ENCODE measurements at regions not wholly inside any gene's neighbourhood (a gene's known extent, or its start where the extent isn't known, plus 50 kb on each side); places are given as distances from the start of the nearest gene placed in this dataset.

DNA sequence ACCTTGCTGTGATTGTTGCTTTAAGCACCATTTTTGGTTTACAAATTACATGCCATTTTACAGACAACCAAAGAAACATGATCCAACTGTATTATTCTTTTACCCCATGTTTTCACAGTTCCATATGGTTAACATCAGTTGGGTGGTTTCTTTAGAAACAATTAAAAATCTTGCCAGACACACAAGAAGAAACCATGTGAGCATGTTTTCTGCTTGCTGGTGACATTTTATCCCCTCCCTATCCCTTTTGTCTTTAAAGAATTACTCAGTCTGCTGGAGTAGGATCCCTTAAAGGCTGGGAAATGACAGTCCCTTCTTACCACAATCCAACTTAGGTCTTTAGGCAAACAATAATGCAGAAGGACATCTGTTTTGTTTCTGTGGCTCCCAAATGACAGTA, 121.8 kb upstream of the PLXNC1 start:
- Histone ChIP-seq H3K27me3 (ENCODE audit: control insufficient read depth in 2 of 2, insufficient read depth in 2 of 2, low read length in 2 of 2) (peaks cover 3 to 7% of the 10 kb centered on the region in 2 experiments; a peak in 2 of 5 replicates), H3K9ac (ENCODE audit: insufficient read depth in 1 of 2, low read depth in 2 of 2, low read length in 2 of 2) (no peak overlapping the region), H3K9me3 (replicated peaks; ENCODE audit: control insufficient read depth, insufficient read depth, low read depth, low read length) (no peaks in the 10 kb centered on the region; the same call in 1 of the 2 replicates), H3K27ac (ENCODE audit: extremely low read depth, low read depth, low read length) (no peak overlapping the region), H3K4me3 (no peak overlapping the region), H3K79me2 (ENCODE audit: control insufficient read depth, insufficient read depth, low read length) (no peaks in the 10 kb centered on the region), H3K4me1 (replicated peaks in 1 of 2; ENCODE audit: control insufficient read depth in 2 of 2, insufficient read depth in 2 of 2, low read length in 2 of 2) (no peaks in the 10 kb centered on the region), H3K9me1 (ENCODE audit: control insufficient read depth, insufficient read depth, low read length) (no peaks in the 10 kb centered on the region), H3K4me2 (ENCODE audit: insufficient read depth, low read length) (no peak overlapping the region), H2AFZ (ENCODE audit: low read depth, low read length) (no peak overlapping the region), H3K36me3 (ENCODE audit: control insufficient read depth, insufficient read depth, low read length) (no peaks in the 10 kb centered on the region), H4K20me1 (replicated peaks; ENCODE audit: control insufficient read depth, insufficient read depth, low read length) (no peaks in the 10 kb centered on the region)
- POLR2A ChIA-PET: no interaction called here
- TF ChIP-seq BRD4 (IDR thresholded peaks at IDR 0.05) (no peak), ETS2 (tag; IDR thresholded peaks at IDR 0.05; ENCODE audit: borderline replicate concordance, poor library complexity, severe bottlenecking) (no peak)
- no TSS peak for BruUV-seq (replicated peaks)
- CTCF ChIA-PET (ENCODE audit: low intra/inter-chr PET ratio): no interaction called here
- intact Hi-C loops (cut with micrococcal nuclease): no loop called here
- in situ Hi-C loops (cut with MboI): no loop called here
- DNase-seq (ENCODE audit: extremely low read depth in 1 of 4, low spot score in 3 of 4): no peak
- ATAC-seq: no peak
- FAIRE-seq: no peak

DNA sequence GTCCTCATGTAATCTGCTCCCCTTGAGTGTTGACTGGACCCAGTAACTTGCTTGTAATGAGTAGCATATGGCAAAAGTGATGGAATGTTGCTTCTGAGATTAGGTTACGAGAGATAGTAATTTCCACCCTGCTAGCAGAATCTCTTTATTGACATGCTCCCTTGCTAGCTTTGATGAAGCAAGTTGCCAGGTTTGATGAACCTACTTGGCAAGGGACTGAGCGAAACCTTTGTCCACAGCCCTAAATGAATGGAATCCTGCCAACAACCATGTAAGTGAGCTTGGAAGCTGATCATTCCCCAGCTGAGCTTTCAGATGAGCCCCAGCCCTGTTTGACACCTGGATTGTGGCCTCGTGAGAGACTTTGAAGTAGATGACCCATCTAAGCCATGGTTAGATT, 120.8 kb upstream of the PLXNC1 start:
- H3K9me3 ChIP-seq (replicated peaks; ENCODE audit: control insufficient read depth, insufficient read depth, low read depth, low read length): no peaks in the 10 kb centered on the region; the same call in 1 of the 2 replicates
- intact Hi-C loops (cut with micrococcal nuclease) (no loop called here), in situ Hi-C loops (cut with MboI) (no loop called here)
- H3K27me3 ChIP-seq (ENCODE audit: control insufficient read depth in 2 of 2, insufficient read depth in 2 of 2, low read length in 2 of 2): peaks cover 3 to 7% of the 10 kb centered on the region in 2 experiments; a peak in 2 of 5 replicates
- no peaks in the 10 kb centered on the region for H3K9me1 ChIP-seq (ENCODE audit: control insufficient read depth, insufficient read depth, low read length)
- H3K79me2 ChIP-seq (ENCODE audit: control insufficient read depth, insufficient read depth, low read length): no peaks in the 10 kb centered on the region
- BruUV-seq (replicated peaks): no TSS peak
- H2AFZ ChIP-seq (ENCODE audit: low read depth, low read length): no peak overlapping the region
- FAIRE-seq (no peak), ATAC-seq (no peak), DNase-seq (ENCODE audit: extremely low read depth in 1 of 4, low spot score in 3 of 4) (no peak)
- CTCF ChIA-PET (ENCODE audit: low intra/inter-chr PET ratio): no interaction called here
- POLR2A ChIA-PET: no interaction called here
- H3K4me3 ChIP-seq: no peak overlapping the region
- H4K20me1 ChIP-seq (replicated peaks; ENCODE audit: control insufficient read depth, insufficient read depth, low read length): no peaks in the 10 kb centered on the region
- no peaks in the 10 kb centered on the region for H3K4me1 ChIP-seq (replicated peaks in 1 of 2; ENCODE audit: control insufficient read depth in 2 of 2, insufficient read depth in 2 of 2, low read length in 2 of 2)
- H3K9ac ChIP-seq (ENCODE audit: insufficient read depth in 1 of 2, low read depth in 2 of 2, low read length in 2 of 2): no peak overlapping the region
- no peaks in the 10 kb centered on the region for H3K36me3 ChIP-seq (ENCODE audit: control insufficient read depth, insufficient read depth, low read length)
- H3K27ac ChIP-seq (ENCODE audit: extremely low read depth, low read depth, low read length): no peak overlapping the region
- H3K4me2 ChIP-seq (ENCODE audit: insufficient read depth, low read length): no peak overlapping the region
- WGBS (ENCODE audit: insufficient coverage, low coverage, missing lambda C conversion rate): 0% methylated on average over 3 of the region's 3 CpGs
- TF ChIP-seq SNIP1 (IDR thresholded peaks at IDR 0.05; ENCODE audit: low read depth): no peak
- no peak for TF ChIP-seq NR3C1 (CRISPR knock-in tag; IDR thresholded peaks at IDR 0.05)
- TF ChIP-seq NR1H2 (CRISPR knock-in tag; IDR thresholded peaks at IDR 0.05): no peak
- TF ChIP-seq TAF7 (tag; IDR thresholded peaks at IDR 0.05): no peak
- no peak for TF ChIP-seq ZNF24 (IDR thresholded peaks at IDR 0.05)
- no peak for TF ChIP-seq NONO (IDR thresholded peaks at IDR 0.05; ENCODE audit: low read depth in 2 of 2, low read length in 1 of 2)
- TF ChIP-seq ZNF584 (CRISPR knock-in tag; IDR thresholded peaks at IDR 0.05; ENCODE audit: low read depth): no peak
- no peak for TF ChIP-seq ATF1 (CRISPR knock-in tag; IDR thresholded peaks at IDR 0.05)
- TF ChIP-seq ATF1 (tag; IDR thresholded peaks at IDR 0.05): no peak
- TF ChIP-seq ZNF444 (CRISPR knock-in tag; IDR thresholded peaks at IDR 0.05): no peak
- no peak for TF ChIP-seq ZNF140 (CRISPR knock-in tag; IDR thresholded peaks at IDR 0.05)
- TF ChIP-seq EWSR1 (IDR thresholded peaks at IDR 0.05; ENCODE audit: borderline replicate concordance, low read depth, partially characterized antibody): no peak
- TF ChIP-seq ARHGAP35 (IDR thresholded peaks at IDR 0.05; ENCODE audit: partially characterized antibody): no peak
- TF ChIP-seq ZNF766 (CRISPR knock-in tag; conservative IDR thresholded peaks at IDR 0.05): no peak
- no peak for TF ChIP-seq ZNF57 (CRISPR knock-in tag; IDR thresholded peaks at IDR 0.05)
- no peak for TF ChIP-seq ZBTB1 (CRISPR knock-in tag; IDR thresholded peaks at IDR 0.05; ENCODE audit: borderline replicate concordance, low read depth)
- TF ChIP-seq, protein P1, sequence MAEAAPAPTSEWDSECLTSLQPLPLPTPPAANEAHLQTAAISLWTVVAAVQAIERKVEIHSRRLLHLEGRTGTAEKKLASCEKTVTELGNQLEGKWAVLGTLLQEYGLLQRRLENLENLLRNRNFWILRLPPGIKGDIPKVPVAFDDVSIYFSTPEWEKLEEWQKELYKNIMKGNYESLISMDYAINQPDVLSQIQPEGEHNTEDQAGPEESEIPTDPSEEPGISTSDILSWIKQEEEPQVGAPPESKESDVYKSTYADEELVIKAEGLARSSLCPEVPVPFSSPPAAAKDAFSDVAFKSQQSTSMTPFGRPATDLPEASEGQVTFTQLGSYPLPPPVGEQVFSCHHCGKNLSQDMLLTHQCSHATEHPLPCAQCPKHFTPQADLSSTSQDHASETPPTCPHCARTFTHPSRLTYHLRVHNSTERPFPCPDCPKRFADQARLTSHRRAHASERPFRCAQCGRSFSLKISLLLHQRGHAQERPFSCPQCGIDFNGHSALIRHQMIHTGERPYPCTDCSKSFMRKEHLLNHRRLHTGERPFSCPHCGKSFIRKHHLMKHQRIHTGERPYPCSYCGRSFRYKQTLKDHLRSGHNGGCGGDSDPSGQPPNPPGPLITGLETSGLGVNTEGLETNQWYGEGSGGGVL (CRISPR knock-in tag; IDR thresholded peaks at IDR 0.05): no peak

Data from K562 (cell line).